ENCODE measurements at regions not wholly inside any gene's neighbourhood (a gene's known extent, or its start where the extent isn't known, plus 50 kb on each side); places are given as distances from the start of the nearest gene placed in this dataset.
A peak's percentile ranks its signal among the peaks of the same experiment; 100 is the strongest.
"Not testable (repeated sequence)": the region's sequence is repeated elsewhere in the genome, so short reads cannot be mapped to it uniquely, and the experiment has no call there.

GRCh38 chr19:31883296-31883990, 462.0 kb upstream of the ZNF507 start:
- DNase-seq (ENCODE audit: low read depth), result peak; percentile 42

- DNase-seq (ENCODE audit: low read depth), result no peak
These were observed 460.0 kb upstream of the ZNF507 start for GRCh38 chr19:31885280-31885853.

- peak; percentile 40 for DNase-seq (ENCODE audit: low read depth)
These were observed 455.2 kb upstream of the ZNF507 start for GRCh38 chr19:31890230-31890629.

- no peak for DNase-seq (ENCODE audit: low read depth)
These were observed 453.4 kb upstream of the ZNF507 start for GRCh38 chr19:31892060-31892459.

GRCh38 chr19:31893491-31893890, 451.9 kb upstream of the ZNF507 start:
- not testable (repeated sequence) for DNase-seq (ENCODE audit: low read depth)

GRCh38 chr19:31894451-31894850, 451.0 kb upstream of the ZNF507 start:
- DNase-seq (ENCODE audit: low read depth), result no peak

- no peak for DNase-seq (ENCODE audit: low read depth)
These were observed 448.1 kb upstream of the ZNF507 start for GRCh38 chr19:31897292-31897691.

GRCh38 chr19:31900991-31901390, 444.4 kb upstream of the ZNF507 start:
- no peak for DNase-seq (ENCODE audit: low read depth)

- DNase-seq (ENCODE audit: low read depth), result no peak
These were observed 442.6 kb upstream of the ZNF507 start for GRCh38 chr19:31902821-31903220.

GRCh38 chr19:31903979-31904378, 441.4 kb upstream of the ZNF507 start:
- DNase-seq (ENCODE audit: low read depth), result no peak

GRCh38 chr19:31906111-31906871, 439.1 kb upstream of the ZNF507 start:
- DNase-seq (ENCODE audit: low read depth), result no peak

- DNase-seq (ENCODE audit: low read depth), result no peak
These were observed 437.7 kb upstream of the ZNF507 start for GRCh38 chr19:31907661-31908060.

GRCh38 chr19:31908080-31908479, 437.3 kb upstream of the ZNF507 start:
- DNase-seq (ENCODE audit: low read depth), result no peak

GRCh38 chr19:31908496-31909225, 436.7 kb upstream of the ZNF507 start:
- no peak for DNase-seq (ENCODE audit: low read depth)

- no peak for DNase-seq (ENCODE audit: low read depth)
These were observed 435.2 kb upstream of the ZNF507 start for GRCh38 chr19:31910224-31910623.

- DNase-seq (ENCODE audit: low read depth), result no peak
These were observed 433.8 kb upstream of the ZNF507 start for GRCh38 chr19:31911577-31911976.

- DNase-seq (ENCODE audit: low read depth), result no peak
These were observed 432.2 kb upstream of the ZNF507 start for GRCh38 chr19:31913103-31913661.

GRCh38 chr19:31930401-31930800, 415.0 kb upstream of the ZNF507 start:
- no peak for DNase-seq (ENCODE audit: low read depth)

GRCh38 chr19:31937983-31938382, 407.4 kb upstream of the ZNF507 start:
- no peak for DNase-seq (ENCODE audit: low read depth)

GRCh38 chr19:31938675-31939074, 406.7 kb upstream of the ZNF507 start:
- DNase-seq (ENCODE audit: low read depth), result peak; percentile 72

- DNase-seq (ENCODE audit: low read depth), result no peak
These were observed 405.0 kb upstream of the ZNF507 start for GRCh38 chr19:31940396-31940795.

- no peak for DNase-seq (ENCODE audit: low read depth)
These were observed 402.2 kb upstream of the ZNF507 start for GRCh38 chr19:31943191-31943661.

All from Daoy (cell line).